Transverse colon (tissue), 4 donors: ENCODE measurements at regions not wholly inside any gene's neighbourhood (a gene's known extent, or its start where the extent isn't known, plus 50 kb on each side); places are given as distances from the start of the nearest gene placed in this dataset.
"Not testable (repeated sequence)": the region's sequence is repeated elsewhere in the genome, so short reads cannot be mapped to it uniquely, and the experiment has no call there.

ENCODE experiments used
- DNase-seq: peaks from one replicate; pipeline ENCODE4 v3.0.0-alpha.2; 2019
- H3K27ac ChIP-seq, 4 donors: fragments of 200-600 bp; sonication (generic); 2 replicates each; pipeline ENCODE4 v1.5.1; 2016 to 2018; ENCODE audit warnings: inconsistent platforms in 4 of 4
- H3K27me3 ChIP-seq: fragments of 200-600 bp; sonication (generic); 2 replicates; pipeline ENCODE4 v1.5.1; 2017; ENCODE audit warnings: inconsistent platforms
- H3K36me3 ChIP-seq, 4 donors: fragments of 200-600 bp; sonication (generic); 2 replicates each; pipeline ENCODE4 v1.5.1; 2017 to 2019; ENCODE audit warnings: inconsistent platforms in 4 of 4
- H3K4me1 ChIP-seq, 4 donors: fragments of 200-600 bp; sonication (generic); 2 replicates each; pipeline ENCODE4 v1.5.1; 2017 to 2020; ENCODE audit warnings: inconsistent platforms in 4 of 4
- H3K4me3 ChIP-seq, 4 donors: fragments of 200-600 bp; sonication (generic); 1 replicate in 1 of 4; 2 replicates in 3 of 4; pipeline versions ENCODE4 v1.5.1 to v1.6.1; 2017 to 2019; ENCODE audit warnings: inconsistent platforms in 4 of 4
- H3K9me3 ChIP-seq, 2 donors: fragments of 200-600 bp; sonication (generic); 2 replicates each; pipeline ENCODE4 v1.5.1; 2017 to 2019; ENCODE audit warnings: inconsistent platforms in 2 of 2
- CTCF ChIP-seq, 5 experiments: fragments of 200-600 bp in 3 of 5; fragments of 450-650 bp in 2 of 5; sonication (generic) in 3 of 5; IDR thresholded peaks; 1 replicate in 2 of 5; 2 replicates in 3 of 5; pipeline ENCODE4 v1.5.1; 2016 to 2017; ENCODE audit warnings: antibody characterized with exemption in 5 of 5, inconsistent platforms in 3 of 5, mild to moderate bottlenecking in 2 of 5, moderate library complexity in 1 of 5
- EP300 ChIP-seq: sonication (generic); formaldehyde crosslinking; IDR thresholded peaks from one replicate; pipeline ENCODE4 v1.6.1; 2017; ENCODE audit warnings: antibody characterized with exemption, low read depth
- POLR2A ChIP-seq: fragments of 450-650 bp; IDR thresholded peaks from one replicate; pipeline ENCODE4 v1.6.1; 2016; ENCODE audit warnings: antibody characterized with exemption, mild to moderate bottlenecking, moderate library complexity
- POLR2AphosphoS5 ChIP-seq, 3 donors: sonication (generic); formaldehyde crosslinking; IDR thresholded peaks; one replicate each; pipeline ENCODE4 v1.6.1; 2016; ENCODE audit warnings: antibody characterized with exemption in 3 of 3
- WGBS, 2 donors: methylation state at CpG; one replicate each; pipeline ENCODE4 v1.1.5; 2018; ENCODE audit warnings: low coverage in 1 of 2; 5-methylcytosine and 5-hydroxymethylcytosine counted together
- in situ Hi-C, 4 donors: fragments of 200-750 bp; cut with MboI; loops; one replicate each; pipeline versions ENCODE4 v1.15.0 to v1.15.1; 2017; ENCODE audit warnings: low sequenced_read_pairs in 3 of 4, low pct_ligation_motif_present in 1 of 4, low pct_unique_long_range_greater_than_20kb in 1 of 4
- intact Hi-C: fragments of 100-400 bp; cut with DNase I; formaldehyde crosslinking; loops from one replicate; pipeline ENCODE4 v1.15.1; 2023; ENCODE audit warnings: low total_unique reads

- H3K27me3 ChIP-seq = no peaks in the 10 kb centered on the region
- H3K4me3 ChIP-seq = no peak overlapping the region
- H3K4me1 ChIP-seq = no peaks in the 10 kb centered on the region
- H3K27ac ChIP-seq = no peak overlapping the region
- TF ChIP-seq POLR2A (no peak), POLR2AphosphoS5 (IDR thresholded peaks at IDR 0.05) (no peak), CTCF (IDR thresholded peaks at IDR 0.05) (no peak), EP300 (no peak)
- WGBS, 2 donors = 59 to 77% methylated on average over 1 of the region's 1 CpG
- intact Hi-C loops (no loop called here), in situ Hi-C loops (no loop called here)
- no peaks in the 10 kb centered on the region for H3K36me3 ChIP-seq
- no peak for DNase-seq
- H3K9me3 ChIP-seq = no peaks in the 10 kb centered on the region
These were observed 838.5 kb downstream of the DIPK2A start for GRCh38 chr3:144810160-144810559.

- no peaks in the 10 kb centered on the region for H3K27me3 ChIP-seq
- no peaks in the 10 kb centered on the region for H3K4me1 ChIP-seq
- DNase-seq = no peak
- H3K36me3 ChIP-seq = no peaks in the 10 kb centered on the region
- no peak overlapping the region for H3K27ac ChIP-seq
- no peak overlapping the region for H3K4me3 ChIP-seq
- in situ Hi-C loops (no loop called here), intact Hi-C loops (no loop called here)
- no peaks in the 10 kb centered on the region for H3K9me3 ChIP-seq
- TF ChIP-seq EP300 (no peak), POLR2AphosphoS5 (IDR thresholded peaks at IDR 0.05) (no peak), POLR2A (no peak), CTCF (IDR thresholded peaks at IDR 0.05) (no peak)
- WGBS, 2 donors = 59% methylated on average over 3 of the region's 3 CpGs
These were observed 844.0 kb downstream of the DIPK2A start for GRCh38 chr3:144815655-144816054.

GRCh38 chr3:144816323-144816722 lies 844.7 kb downstream of the DIPK2A start:
- no peak for DNase-seq
- WGBS, 2 donors = 62 to 78% methylated on average over 2 of the region's 2 CpGs
- H3K4me1 ChIP-seq = no peaks in the 10 kb centered on the region
- H3K4me3 ChIP-seq = no peak overlapping the region
- no peaks in the 10 kb centered on the region for H3K27me3 ChIP-seq
- H3K36me3 ChIP-seq = no peaks in the 10 kb centered on the region
- no peak for TF ChIP-seq POLR2A
- TF ChIP-seq CTCF (IDR thresholded peaks at IDR 0.05) = no peak
- TF ChIP-seq EP300 = no peak
- TF ChIP-seq POLR2AphosphoS5 (IDR thresholded peaks at IDR 0.05) = no peak
- H3K9me3 ChIP-seq = no peaks in the 10 kb centered on the region
- H3K27ac ChIP-seq = no peak overlapping the region
- in situ Hi-C loops (no loop called here), intact Hi-C loops (no loop called here)

GRCh38 chr3:144818973-144819372 lies 847.4 kb downstream of the DIPK2A start:
- no peaks in the 10 kb centered on the region for H3K27me3 ChIP-seq
- no peak overlapping the region for H3K27ac ChIP-seq
- DNase-seq = no peak
- no peak for TF ChIP-seq POLR2A
- no peak for TF ChIP-seq CTCF (IDR thresholded peaks at IDR 0.05)
- TF ChIP-seq POLR2AphosphoS5 (IDR thresholded peaks at IDR 0.05) = no peak
- TF ChIP-seq EP300 = no peak
- H3K4me1 ChIP-seq = no peaks in the 10 kb centered on the region
- in situ Hi-C loops (no loop called here), intact Hi-C loops (no loop called here)
- no peak overlapping the region for H3K4me3 ChIP-seq
- H3K36me3 ChIP-seq = no peaks in the 10 kb centered on the region
- no peaks in the 10 kb centered on the region for H3K9me3 ChIP-seq

GRCh38 chr3:144820232-144820631 lies 848.6 kb downstream of the DIPK2A start:
- H3K27me3 ChIP-seq, DNase-seq, in situ Hi-C loops, H3K9me3 ChIP-seq, H3K36me3 ChIP-seq, H3K4me3 ChIP-seq, intact Hi-C loops, H3K27ac ChIP-seq, H3K4me1 ChIP-seq: not testable (repeated sequence)
- 34 to 50% methylated on average over 1 to 2 of the region's 2 CpGs for WGBS, 2 donors
